LNCAP (cell line): ENCODE measurements at regions not wholly inside any gene's neighbourhood (a gene's known extent, or its start where the extent isn't known, plus 50 kb on each side); places are given as distances from the start of the nearest gene placed in this dataset.

Experiments used
- CTCF ChIP-seq: fragments of 450-650 bp; IDR thresholded peaks from 2 replicates; pipeline ENCODE4 v1.5.1; 2017; ENCODE audit warnings: mild to moderate bottlenecking

GRCh38 chr2:16900405-16901025, 234.9 kb upstream of the CYRIA start:
- peak; percentile 83 for TF ChIP-seq CTCF

DNA sequence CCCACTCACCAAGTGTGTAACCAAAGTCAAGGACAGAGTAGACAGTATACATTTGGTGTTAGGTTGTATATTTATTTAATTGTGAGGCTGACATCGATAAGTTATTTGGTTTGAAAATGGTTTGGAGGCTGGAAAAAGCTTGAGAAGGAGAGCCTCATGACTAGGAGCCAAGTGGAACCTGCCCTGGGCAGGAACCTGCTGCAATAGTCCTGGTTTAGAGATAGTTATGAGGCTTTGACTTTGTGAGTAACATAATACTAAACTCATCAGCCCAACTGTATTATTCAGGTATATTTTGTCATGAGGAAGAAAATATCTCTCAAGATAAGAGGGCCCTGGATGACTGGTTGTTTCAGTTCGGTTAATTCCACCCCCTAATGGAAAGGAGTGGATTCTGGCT, 234.3 kb upstream of the CYRIA start:
- TF ChIP-seq CTCF: no peak

DNA sequence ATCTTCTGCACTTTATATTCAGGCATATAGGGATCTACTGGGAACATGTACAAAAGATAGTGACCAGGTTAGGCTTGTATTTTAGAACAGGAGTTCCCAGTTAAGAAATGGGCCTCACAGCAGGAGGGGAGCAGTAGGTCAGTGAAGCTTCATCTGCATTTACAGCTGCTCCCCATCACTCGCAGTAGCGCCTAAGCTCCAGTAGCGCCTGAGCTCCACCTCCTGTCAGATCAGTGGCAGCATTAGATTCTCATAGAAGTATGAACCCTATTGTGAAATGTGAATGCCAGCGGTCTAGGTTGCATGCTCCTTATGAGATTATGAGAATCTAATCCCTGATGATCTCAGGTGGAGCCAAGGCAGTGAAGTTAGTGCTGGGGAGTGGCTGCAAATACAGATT, 224.4 kb upstream of the CYRIA start:
- no peak for TF ChIP-seq CTCF

- TF ChIP-seq CTCF: no peak
Measured at GRCh38 chr2:16885027-16885426, 219.4 kb upstream of the CYRIA start.

DNA sequence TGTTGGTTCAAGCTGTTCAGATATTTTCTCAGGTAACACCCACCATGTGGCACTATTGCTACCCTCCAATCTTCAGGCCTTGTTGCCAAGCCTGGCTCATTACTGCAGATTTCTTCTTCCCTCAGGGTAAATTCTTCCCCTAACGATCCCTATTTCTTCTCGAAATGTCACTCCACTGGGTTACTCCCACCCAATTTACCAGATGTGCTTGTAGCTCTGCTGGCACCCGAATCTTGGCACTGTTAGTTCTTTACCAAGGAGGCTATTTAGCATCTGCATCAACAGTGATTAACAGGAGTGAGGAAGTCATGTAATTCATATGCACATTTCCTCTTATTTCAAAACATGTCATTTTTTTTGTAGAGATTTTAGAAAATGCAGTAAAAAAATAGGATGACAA, 217.1 kb upstream of the CYRIA start:
- no peak for TF ChIP-seq CTCF

DNA sequence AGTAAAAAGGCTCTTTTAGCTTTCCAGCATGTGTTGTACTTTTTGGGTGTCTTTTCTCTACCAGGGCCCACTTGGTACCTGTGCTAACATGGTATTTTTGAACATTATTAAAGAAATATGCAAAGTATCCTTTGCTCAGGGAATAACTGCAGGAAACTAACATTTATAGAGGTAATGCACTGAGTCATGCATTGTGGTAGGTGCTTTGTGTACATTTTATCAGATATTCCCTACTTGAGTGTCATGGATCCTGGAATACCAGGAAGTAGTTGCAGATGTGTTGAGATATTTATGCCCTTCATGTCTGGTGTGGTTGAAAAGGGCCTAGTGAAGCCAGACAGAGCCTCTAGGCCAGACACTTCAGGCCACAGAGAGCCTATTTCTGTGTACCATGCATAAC, 215.5 kb upstream of the CYRIA start:
- no peak for TF ChIP-seq CTCF

DNA sequence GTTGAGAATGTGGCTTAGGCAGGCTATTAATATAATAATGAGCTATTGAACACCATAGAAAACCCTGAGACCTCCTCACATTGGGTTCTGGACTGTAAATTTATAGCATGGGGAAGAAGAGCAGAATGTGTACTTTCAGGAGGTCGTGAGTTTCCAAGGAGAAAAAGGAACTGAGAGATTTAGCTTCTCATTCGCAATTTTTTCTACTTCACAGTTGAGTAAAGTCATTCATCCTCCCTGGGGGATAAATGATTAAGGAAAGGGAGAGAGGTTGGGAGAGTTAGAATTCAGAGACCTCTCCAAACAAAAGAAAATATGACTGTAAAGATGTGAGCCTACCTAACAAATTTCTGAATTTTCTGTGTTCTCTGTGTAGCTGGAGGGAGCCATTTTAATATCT, 205.8 kb upstream of the CYRIA start:
- TF ChIP-seq CTCF: no peak

GRCh38 chr2:16870491-16871076, 204.9 kb upstream of the CYRIA start:
- TF ChIP-seq CTCF: no peak
